Transverse colon (tissue), 4 donors: ENCODE measurements at regions not wholly inside any gene's neighbourhood (a gene's known extent, or its start where the extent isn't known, plus 50 kb on each side); places are given as distances from the start of the nearest gene placed in this dataset.

ENCODE experiments used
- DNase-seq: peaks from one replicate; pipeline ENCODE4 v3.0.0-alpha.2; 2019
- H3K27ac ChIP-seq, 4 donors: fragments of 200-600 bp; sonication (generic); 2 replicates each; pipeline ENCODE4 v1.5.1; 2016 to 2018; ENCODE audit warnings: inconsistent platforms in 4 of 4
- H3K27me3 ChIP-seq: fragments of 200-600 bp; sonication (generic); 2 replicates; pipeline ENCODE4 v1.5.1; 2017; ENCODE audit warnings: inconsistent platforms
- H3K36me3 ChIP-seq, 4 donors: fragments of 200-600 bp; sonication (generic); 2 replicates each; pipeline ENCODE4 v1.5.1; 2017 to 2019; ENCODE audit warnings: inconsistent platforms in 4 of 4
- H3K4me1 ChIP-seq, 4 donors: fragments of 200-600 bp; sonication (generic); 2 replicates each; pipeline ENCODE4 v1.5.1; 2017 to 2020; ENCODE audit warnings: inconsistent platforms in 4 of 4
- H3K4me3 ChIP-seq, 4 donors: fragments of 200-600 bp; sonication (generic); 1 replicate in 1 of 4; 2 replicates in 3 of 4; pipeline versions ENCODE4 v1.5.1 to v1.6.1; 2017 to 2019; ENCODE audit warnings: inconsistent platforms in 4 of 4
- H3K9me3 ChIP-seq, 2 donors: fragments of 200-600 bp; sonication (generic); 2 replicates each; pipeline ENCODE4 v1.5.1; 2017 to 2019; ENCODE audit warnings: inconsistent platforms in 2 of 2
- CTCF ChIP-seq, 5 experiments: fragments of 200-600 bp in 3 of 5; fragments of 450-650 bp in 2 of 5; sonication (generic) in 3 of 5; IDR thresholded peaks; 1 replicate in 2 of 5; 2 replicates in 3 of 5; pipeline ENCODE4 v1.5.1; 2016 to 2017; ENCODE audit warnings: antibody characterized with exemption in 5 of 5, inconsistent platforms in 3 of 5, mild to moderate bottlenecking in 2 of 5, moderate library complexity in 1 of 5
- EP300 ChIP-seq: sonication (generic); formaldehyde crosslinking; IDR thresholded peaks from one replicate; pipeline ENCODE4 v1.6.1; 2017; ENCODE audit warnings: antibody characterized with exemption, low read depth
- POLR2A ChIP-seq: fragments of 450-650 bp; IDR thresholded peaks from one replicate; pipeline ENCODE4 v1.6.1; 2016; ENCODE audit warnings: antibody characterized with exemption, mild to moderate bottlenecking, moderate library complexity
- POLR2AphosphoS5 ChIP-seq, 3 donors: sonication (generic); formaldehyde crosslinking; IDR thresholded peaks; one replicate each; pipeline ENCODE4 v1.6.1; 2016; ENCODE audit warnings: antibody characterized with exemption in 3 of 3
- WGBS, 2 donors: methylation state at CpG; one replicate each; pipeline ENCODE4 v1.1.5; 2018; ENCODE audit warnings: low coverage in 1 of 2; 5-methylcytosine and 5-hydroxymethylcytosine counted together
- in situ Hi-C, 4 donors: fragments of 200-750 bp; cut with MboI; loops; one replicate each; pipeline versions ENCODE4 v1.15.0 to v1.15.1; 2017; ENCODE audit warnings: low sequenced_read_pairs in 3 of 4, low pct_ligation_motif_present in 1 of 4, low pct_unique_long_range_greater_than_20kb in 1 of 4
- intact Hi-C: fragments of 100-400 bp; cut with DNase I; formaldehyde crosslinking; loops from one replicate; pipeline ENCODE4 v1.15.1; 2023; ENCODE audit warnings: low total_unique reads

GRCh38 chr16:86966777-86967176 lies 350.4 kb downstream of the C16orf95 start:
- in situ Hi-C loops (no loop called here), intact Hi-C loops (no loop called here)
- H3K9me3 ChIP-seq = no peaks in the 10 kb centered on the region
- no peaks in the 10 kb centered on the region for H3K36me3 ChIP-seq
- TF ChIP-seq EP300 (no peak), CTCF (IDR thresholded peaks at IDR 0.05) (no peak), POLR2AphosphoS5 (IDR thresholded peaks at IDR 0.05) (no peak), POLR2A (no peak)
- H3K4me1 ChIP-seq = no peaks in the 10 kb centered on the region
- no peaks in the 10 kb centered on the region for H3K27me3 ChIP-seq
- H3K27ac ChIP-seq = no peak overlapping the region
- no peak for DNase-seq
- whole genome bisulfite sequencing, 2 donors = 67 to 89% methylated on average over 3 to 11 of the region's 11 CpGs
- H3K4me3 ChIP-seq = no peak overlapping the region

GRCh38 chr16:86968866-86969265 lies 348.3 kb downstream of the C16orf95 start:
- no peaks in the 10 kb centered on the region for H3K36me3 ChIP-seq
- 91% methylated on average over 16 of the region's 16 CpGs; no CpG with 5 or more reads in 1 of the 2 donors for WGBS, 2 donors
- in situ Hi-C loops (no loop called here), intact Hi-C loops (no loop called here)
- H3K27ac ChIP-seq = no peak overlapping the region
- TF ChIP-seq EP300 (no peak), CTCF (IDR thresholded peaks at IDR 0.05) (no peak), POLR2AphosphoS5 (IDR thresholded peaks at IDR 0.05) (no peak), POLR2A (no peak)
- no peaks in the 10 kb centered on the region for H3K4me1 ChIP-seq
- DNase-seq = no peak
- no peaks in the 10 kb centered on the region for H3K9me3 ChIP-seq
- H3K27me3 ChIP-seq = no peaks in the 10 kb centered on the region
- no peak overlapping the region for H3K4me3 ChIP-seq

- H3K4me3 ChIP-seq = no peak overlapping the region
- TF ChIP-seq EP300 = no peak
- no peak for TF ChIP-seq POLR2AphosphoS5 (IDR thresholded peaks at IDR 0.05)
- TF ChIP-seq POLR2A = no peak
- TF ChIP-seq CTCF (IDR thresholded peaks at IDR 0.05) = no peak
- H3K27me3 ChIP-seq = no peaks in the 10 kb centered on the region
- DNase-seq = no peak
- intact Hi-C loops (no loop called here), in situ Hi-C loops (no loop called here)
- 79% methylated on average over 3 of the region's 3 CpGs; no CpG with 5 or more reads in 1 of the 2 donors for WGBS, 2 donors
- no peaks in the 10 kb centered on the region for H3K36me3 ChIP-seq
- no peaks in the 10 kb centered on the region for H3K4me1 ChIP-seq
- no peak overlapping the region for H3K27ac ChIP-seq
- H3K9me3 ChIP-seq = no peaks in the 10 kb centered on the region
Observed at GRCh38 chr16:86969716-86970115, 347.5 kb downstream of the C16orf95 start.

GRCh38 chr16:86970279-86970678 lies 346.9 kb downstream of the C16orf95 start:
- H3K4me1 ChIP-seq = no peaks in the 10 kb centered on the region
- WGBS, 2 donors = 87% methylated on average over 5 of the region's 6 CpGs; no CpG with 5 or more reads in 1 of the 2 donors
- TF ChIP-seq POLR2AphosphoS5 (IDR thresholded peaks at IDR 0.05) (no peak), POLR2A (no peak), CTCF (IDR thresholded peaks at IDR 0.05) (no peak), EP300 (no peak)
- in situ Hi-C loops (no loop called here), intact Hi-C loops (no loop called here)
- no peak overlapping the region for H3K27ac ChIP-seq
- H3K36me3 ChIP-seq = no peaks in the 10 kb centered on the region
- no peak overlapping the region for H3K4me3 ChIP-seq
- H3K9me3 ChIP-seq = no peaks in the 10 kb centered on the region
- DNase-seq = no peak
- no peaks in the 10 kb centered on the region for H3K27me3 ChIP-seq
